ENCODE measurements at regions not wholly inside any gene's neighbourhood (a gene's known extent, or its start where the extent isn't known, plus 50 kb on each side); places are given as distances from the start of the nearest gene placed in this dataset.

DNA sequence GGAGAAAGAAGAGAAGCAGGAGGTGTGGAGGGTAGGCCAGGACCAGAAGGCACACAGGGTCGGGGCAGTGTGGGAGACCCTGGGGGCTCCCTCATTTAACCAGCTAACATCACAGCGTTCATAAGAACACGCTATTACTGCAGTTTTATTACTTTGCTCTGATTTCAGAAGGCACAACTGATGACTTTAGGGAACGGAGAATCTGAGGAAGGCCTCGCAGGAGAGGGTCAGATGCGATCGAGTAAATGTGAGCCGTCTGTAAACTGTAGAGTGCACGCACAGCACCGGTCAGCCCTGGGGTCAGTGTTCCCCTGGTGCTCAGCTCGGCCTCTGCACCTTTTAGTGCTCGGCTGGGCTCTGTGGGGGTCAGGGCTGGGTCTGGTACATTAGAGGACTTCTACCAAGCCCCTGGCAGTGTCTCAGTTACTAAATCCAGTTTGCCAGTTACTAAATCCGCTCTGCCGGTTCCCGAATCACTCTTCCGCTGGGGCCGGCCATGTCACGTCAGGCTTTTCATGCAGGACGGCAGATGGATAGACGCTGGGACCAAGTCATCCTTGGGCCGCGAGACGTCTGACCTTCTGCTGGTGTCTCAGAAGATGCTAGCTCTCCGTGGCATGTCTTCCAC is 325.9 kb downstream of the SEC14L1 start:
- peaks cover 18% of the 10 kb centered on the region; the same call in 1 of the 2 replicates for H4K20me1 ChIP-seq (replicated peaks; ENCODE audit: control insufficient read depth, insufficient read depth, low read length)
- no peak for DNase-seq (ENCODE audit: extremely low read depth in 1 of 4, low spot score in 3 of 4)
- WGBS (ENCODE audit: insufficient coverage, low coverage, missing lambda C conversion rate), result 90% methylated on average over 24 of the region's 24 CpGs
- ATAC-seq, result no peak
- no peak overlapping the region for H3K27ac ChIP-seq (ENCODE audit: extremely low read depth, low read depth, low read length)
- H3K9me1 ChIP-seq (ENCODE audit: control insufficient read depth, insufficient read depth, low read length), result no peaks in the 10 kb centered on the region
- H3K27me3 ChIP-seq (ENCODE audit: control insufficient read depth in 2 of 2, insufficient read depth in 2 of 2, low read length in 2 of 2), result no peaks in the 10 kb centered on the region
- H3K4me3 ChIP-seq, result no peak overlapping the region
- in situ Hi-C loops (cut with MboI) (no loop called here), intact Hi-C loops (cut with micrococcal nuclease) (no loop called here)
- H3K4me1 ChIP-seq (replicated peaks in 1 of 2; ENCODE audit: control insufficient read depth in 2 of 2, insufficient read depth in 2 of 2, low read length in 2 of 2), result peaks cover 24 to 45% of the 10 kb centered on the region in 2 experiments
- ChIA-PET CTCF (ENCODE audit: low intra/inter-chr PET ratio) (no interaction called here), POLR2A (interaction anchor here (1.6 kb wide), 1 partner anchor 13 kb away, joined by 5 read pairs; no protein-coding TSS in a partner anchor)
- peaks cover 77% of the 10 kb centered on the region for H3K79me2 ChIP-seq (ENCODE audit: control insufficient read depth, insufficient read depth, low read length)
- no peak overlapping the region for H3K4me2 ChIP-seq (ENCODE audit: insufficient read depth, low read length)
- FAIRE-seq, result no peak
- peak overlapping the region in 1 of 2 experiments; percentile 77; a peak in 2 of 4 replicates for H3K9ac ChIP-seq (ENCODE audit: insufficient read depth in 1 of 2, low read depth in 2 of 2, low read length in 2 of 2)
- BruUV-seq (replicated peaks), result no TSS peak
- no peaks in the 10 kb centered on the region for H3K9me3 ChIP-seq (replicated peaks; ENCODE audit: control insufficient read depth, insufficient read depth, low read depth, low read length)
- H2AFZ ChIP-seq (ENCODE audit: low read depth, low read length), result no peak overlapping the region
- peaks cover 12% of the 10 kb centered on the region; the same call in 1 of the 3 replicates for H3K36me3 ChIP-seq (ENCODE audit: control insufficient read depth, insufficient read depth, low read length)
- TF ChIP-seq BRD4 (IDR thresholded peaks at IDR 0.05), result no peak
- no peak for TF ChIP-seq BRCA1 (IDR thresholded peaks at IDR 0.05)
- no peak for TF ChIP-seq BRCA1 (CRISPR knock-in tag; IDR thresholded peaks at IDR 0.05)
- TF ChIP-seq, protein P1, sequence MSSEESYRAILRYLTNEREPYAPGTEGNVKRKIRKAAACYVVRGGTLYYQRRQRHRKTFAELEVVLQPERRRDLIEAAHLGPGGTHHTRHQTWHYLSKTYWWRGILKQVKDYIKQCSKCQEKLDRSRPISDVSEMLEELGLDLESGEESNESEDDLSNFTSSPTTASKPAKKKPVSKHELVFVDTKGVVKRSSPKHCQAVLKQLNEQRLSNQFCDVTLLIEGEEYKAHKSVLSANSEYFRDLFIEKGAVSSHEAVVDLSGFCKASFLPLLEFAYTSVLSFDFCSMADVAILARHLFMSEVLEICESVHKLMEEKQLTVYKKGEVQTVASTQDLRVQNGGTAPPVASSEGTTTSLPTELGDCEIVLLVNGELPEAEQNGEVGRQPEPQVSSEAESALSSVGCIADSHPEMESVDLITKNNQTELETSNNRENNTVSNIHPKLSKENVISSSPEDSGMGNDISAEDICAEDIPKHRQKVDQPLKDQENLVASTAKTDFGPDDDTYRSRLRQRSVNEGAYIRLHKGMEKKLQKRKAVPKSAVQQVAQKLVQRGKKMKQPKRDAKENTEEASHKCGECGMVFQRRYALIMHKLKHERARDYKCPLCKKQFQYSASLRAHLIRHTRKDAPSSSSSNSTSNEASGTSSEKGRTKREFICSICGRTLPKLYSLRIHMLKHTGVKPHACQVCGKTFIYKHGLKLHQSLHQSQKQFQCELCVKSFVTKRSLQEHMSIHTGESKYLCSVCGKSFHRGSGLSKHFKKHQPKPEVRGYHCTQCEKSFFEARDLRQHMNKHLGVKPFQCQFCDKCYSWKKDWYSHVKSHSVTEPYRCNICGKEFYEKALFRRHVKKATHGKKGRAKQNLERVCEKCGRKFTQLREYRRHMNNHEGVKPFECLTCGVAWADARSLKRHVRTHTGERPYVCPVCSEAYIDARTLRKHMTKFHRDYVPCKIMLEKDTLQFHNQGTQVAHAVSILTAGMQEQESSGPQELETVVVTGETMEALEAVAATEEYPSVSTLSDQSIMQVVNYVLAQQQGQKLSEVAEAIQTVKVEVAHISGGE (CRISPR knock-in tag; IDR thresholded peaks at IDR 0.05), result no peak
- TF ChIP-seq ZNF143 (CRISPR knock-in tag; IDR thresholded peaks at IDR 0.05), result no peak
- no peak for TF ChIP-seq SIN3A (IDR thresholded peaks at IDR 0.05; ENCODE audit: borderline replicate concordance in 2 of 2, control insufficient read depth in 1 of 2, low read depth in 2 of 2, low read length in 2 of 2)
- no peak for TF ChIP-seq NFXL1 (CRISPR knock-in tag; IDR thresholded peaks at IDR 0.05)
- no peak for TF ChIP-seq ZNF431 (CRISPR knock-in tag; IDR thresholded peaks at IDR 0.05)
- TF ChIP-seq, protein P2, sequence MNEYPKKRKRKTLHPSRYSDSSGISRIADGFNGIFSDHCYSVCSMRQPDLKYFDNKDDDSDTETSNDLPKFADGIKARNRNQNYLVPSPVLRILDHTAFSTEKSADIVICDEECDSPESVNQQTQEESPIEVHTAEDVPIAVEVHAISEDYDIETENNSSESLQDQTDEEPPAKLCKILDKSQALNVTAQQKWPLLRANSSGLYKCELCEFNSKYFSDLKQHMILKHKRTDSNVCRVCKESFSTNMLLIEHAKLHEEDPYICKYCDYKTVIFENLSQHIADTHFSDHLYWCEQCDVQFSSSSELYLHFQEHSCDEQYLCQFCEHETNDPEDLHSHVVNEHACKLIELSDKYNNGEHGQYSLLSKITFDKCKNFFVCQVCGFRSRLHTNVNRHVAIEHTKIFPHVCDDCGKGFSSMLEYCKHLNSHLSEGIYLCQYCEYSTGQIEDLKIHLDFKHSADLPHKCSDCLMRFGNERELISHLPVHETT (CRISPR knock-in tag; conservative IDR thresholded peaks at IDR 0.05 in 1 of 2, IDR thresholded peaks at IDR 0.05 in 1 of 2), result no peak
- no peak for TF ChIP-seq ELF1 (tag; IDR thresholded peaks at IDR 0.05)
- TF ChIP-seq SMARCE1 (IDR thresholded peaks at IDR 0.05), result no peak
- no peak for TF ChIP-seq ZKSCAN8 (CRISPR knock-in tag; IDR thresholded peaks at IDR 0.05)
- no peak for TF ChIP-seq ZNF668 (CRISPR knock-in tag; IDR thresholded peaks at IDR 0.05)
- TF ChIP-seq, protein P3, sequence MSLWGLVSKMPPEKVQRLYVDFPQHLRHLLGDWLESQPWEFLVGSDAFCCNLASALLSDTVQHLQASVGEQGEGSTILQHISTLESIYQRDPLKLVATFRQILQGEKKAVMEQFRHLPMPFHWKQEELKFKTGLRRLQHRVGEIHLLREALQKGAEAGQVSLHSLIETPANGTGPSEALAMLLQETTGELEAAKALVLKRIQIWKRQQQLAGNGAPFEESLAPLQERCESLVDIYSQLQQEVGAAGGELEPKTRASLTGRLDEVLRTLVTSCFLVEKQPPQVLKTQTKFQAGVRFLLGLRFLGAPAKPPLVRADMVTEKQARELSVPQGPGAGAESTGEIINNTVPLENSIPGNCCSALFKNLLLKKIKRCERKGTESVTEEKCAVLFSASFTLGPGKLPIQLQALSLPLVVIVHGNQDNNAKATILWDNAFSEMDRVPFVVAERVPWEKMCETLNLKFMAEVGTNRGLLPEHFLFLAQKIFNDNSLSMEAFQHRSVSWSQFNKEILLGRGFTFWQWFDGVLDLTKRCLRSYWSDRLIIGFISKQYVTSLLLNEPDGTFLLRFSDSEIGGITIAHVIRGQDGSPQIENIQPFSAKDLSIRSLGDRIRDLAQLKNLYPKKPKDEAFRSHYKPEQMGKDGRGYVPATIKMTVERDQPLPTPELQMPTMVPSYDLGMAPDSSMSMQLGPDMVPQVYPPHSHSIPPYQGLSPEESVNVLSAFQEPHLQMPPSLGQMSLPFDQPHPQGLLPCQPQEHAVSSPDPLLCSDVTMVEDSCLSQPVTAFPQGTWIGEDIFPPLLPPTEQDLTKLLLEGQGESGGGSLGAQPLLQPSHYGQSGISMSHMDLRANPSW (CRISPR knock-in tag; IDR thresholded peaks at IDR 0.05), result no peak
- TF ChIP-seq ZBTB8A (IDR thresholded peaks at IDR 0.05; ENCODE audit: partially characterized antibody), result no peak
